ENCODE measurements at regions not wholly inside any gene's neighbourhood (a gene's known extent, or its start where the extent isn't known, plus 50 kb on each side); places are given as distances from the start of the nearest gene placed in this dataset.

DNA sequence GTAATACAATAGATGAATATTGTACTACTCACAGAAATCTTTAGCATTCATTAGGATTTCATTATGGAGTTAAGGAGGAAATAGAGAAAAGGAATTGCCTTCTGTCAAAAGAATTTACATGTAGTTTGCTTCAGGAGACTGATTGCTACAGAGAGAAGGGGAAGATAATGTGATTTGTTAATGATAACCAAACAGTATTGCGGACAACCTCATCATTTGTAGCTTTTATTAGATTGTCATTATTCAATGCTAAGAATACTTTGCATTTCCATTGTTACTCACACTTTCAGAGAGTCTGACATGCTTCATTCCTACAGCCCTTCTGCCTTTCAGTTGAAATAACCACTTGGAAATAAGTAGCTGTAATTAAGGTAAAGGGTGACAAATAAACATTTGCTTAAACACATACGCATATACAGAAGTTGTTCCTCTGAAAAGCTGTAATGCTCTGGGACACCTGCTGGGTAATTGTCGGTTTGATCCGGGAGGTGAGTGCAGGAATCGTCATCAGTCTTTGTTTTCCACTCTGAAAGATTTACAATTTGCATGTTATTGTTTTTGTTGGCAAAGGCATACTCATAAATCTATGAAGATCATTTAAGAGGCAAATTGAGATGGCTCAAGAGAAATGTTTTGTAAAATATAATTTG is 600.2 kb downstream of the TRHDE start:
- TF ChIP-seq EZH2 (IDR thresholded peaks at IDR 0.05; ENCODE audit: insufficient read depth, poor library complexity, severe bottlenecking): no peak
- TF ChIP-seq EZH2phosphoT487 (IDR thresholded peaks at IDR 0.05; ENCODE audit: insufficient read depth, low read depth): no peak

Measured in GM23248 (cell line).